Left ventricle myocardium inferior (tissue), 1 donor: ENCODE measurements at regions not wholly inside any gene's neighbourhood (a gene's known extent, or its start where the extent isn't known, plus 50 kb on each side); places are given as distances from the start of the nearest gene placed in this dataset.

ENCODE experiments used
- DNase-seq: peaks from one replicate; pipeline ENCODE4 v3.0.0-alpha.2; 2020
- H3K27ac ChIP-seq: fragments of 200-600 bp; replicated peaks from 2 replicates; pipeline ENCODE4 v1.8.0; 2021
- H3K27me3 ChIP-seq: fragments of 200-600 bp; 2 replicates; pipeline ENCODE4 v1.8.0; 2021; ENCODE audit warnings: low read depth
- H3K36me3 ChIP-seq: fragments of 200-600 bp; 2 replicates; pipeline ENCODE4 v1.8.0; 2021
- H3K4me1 ChIP-seq: fragments of 200-600 bp; 2 replicates; pipeline ENCODE4 v1.8.0; 2021
- H3K4me3 ChIP-seq: fragments of 200-600 bp; 2 replicates; pipeline ENCODE4 v1.8.0; 2021; ENCODE audit warnings: mild to moderate bottlenecking, moderate library complexity
- H3K9me3 ChIP-seq: fragments of 200-600 bp; replicated peaks from 2 replicates; pipeline ENCODE4 v1.8.0; 2021
- CTCF ChIP-seq: fragments of 200-600 bp; IDR thresholded peaks from 2 replicates; pipeline ENCODE4 v1.8.0; 2021; ENCODE audit warnings: antibody characterized with exemption, mild to moderate bottlenecking, borderline replicate concordance
- intact Hi-C: fragments of 100-400 bp; cut with micrococcal nuclease; formaldehyde crosslinking; loops from one replicate; pipeline ENCODE4 v1.11.0; 2022
- donor health status: DM: no; HTN: yes; CAD: no; lungs with severe emphysema.

- peaks cover 7% of the 10 kb centered on the region for H3K27me3 ChIP-seq
- H3K9me3 ChIP-seq, result peaks cover 1% of the 10 kb centered on the region
- H3K36me3 ChIP-seq, result no peaks in the 10 kb centered on the region
- H3K4me1 ChIP-seq, result no peaks in the 10 kb centered on the region
- no peak for DNase-seq
- intact Hi-C loops, result no loop called here
- no peak for TF ChIP-seq CTCF
- no peak overlapping the region for H3K27ac ChIP-seq
- H3K4me3 ChIP-seq, result no peak overlapping the region
These were observed 446.7 kb downstream of the PMP22 start for GRCh38 chr17:14818469-14818868.

- Histone ChIP-seq H3K27me3 (peaks cover 7% of the 10 kb centered on the region), H3K27ac (no peak overlapping the region), H3K4me3 (no peak overlapping the region), H3K4me1 (no peaks in the 10 kb centered on the region), H3K36me3 (no peaks in the 10 kb centered on the region), H3K9me3 (peaks cover 3% of the 10 kb centered on the region)
- intact Hi-C loops, result no loop called here
- DNase-seq, result no peak
- TF ChIP-seq CTCF, result no peak
These were observed 450.0 kb downstream of the PMP22 start for GRCh38 chr17:14815079-14815478.

- no peak overlapping the region for H3K4me3 ChIP-seq
- DNase-seq, result no peak
- intact Hi-C loops, result no loop called here
- no peak for TF ChIP-seq CTCF
- no peaks in the 10 kb centered on the region for H3K4me1 ChIP-seq
- H3K27ac ChIP-seq, result no peak overlapping the region
- H3K36me3 ChIP-seq, result no peaks in the 10 kb centered on the region
- H3K9me3 ChIP-seq, result peaks cover 14% of the 10 kb centered on the region
- peaks cover 7% of the 10 kb centered on the region for H3K27me3 ChIP-seq
These were observed 451.3 kb downstream of the PMP22 start for GRCh38 chr17:14813649-14814370.

- Histone ChIP-seq H3K27ac (no peak overlapping the region), H3K4me1 (no peaks in the 10 kb centered on the region), H3K9me3 (peaks cover 31% of the 10 kb centered on the region), H3K36me3 (no peaks in the 10 kb centered on the region), H3K4me3 (no peak overlapping the region), H3K27me3 (no peaks in the 10 kb centered on the region)
- no peak for DNase-seq
- intact Hi-C loops, result no loop called here
- no peak for TF ChIP-seq CTCF
These were observed 456.7 kb downstream of the PMP22 start for GRCh38 chr17:14808425-14808824.

GRCh38 chr17:14805348-14805747 lies 459.8 kb downstream of the PMP22 start:
- TF ChIP-seq CTCF, result no peak

More at GRCh38 chr17:14805348-14805747, 459.8 kb downstream of the PMP22 start:
- DNase-seq, result no peak
- no peak overlapping the region for H3K27ac ChIP-seq
- no peaks in the 10 kb centered on the region for H3K4me1 ChIP-seq
- H3K4me3 ChIP-seq, result no peak overlapping the region
- no peaks in the 10 kb centered on the region for H3K27me3 ChIP-seq
- H3K36me3 ChIP-seq, result no peaks in the 10 kb centered on the region
- intact Hi-C loops, result no loop called here
- peaks cover 39% of the 10 kb centered on the region for H3K9me3 ChIP-seq
